ENCODE measurements at regions not wholly inside any gene's neighbourhood (a gene's known extent, or its start where the extent isn't known, plus 50 kb on each side); places are given as distances from the start of the nearest gene placed in this dataset.
"Not testable (repeated sequence)": the region's sequence is repeated elsewhere in the genome, so short reads cannot be mapped to it uniquely, and the experiment has no call there.

GRCh38 chr7:12930534-12930933, 243.1 kb downstream of the ARL4A start:
- 84% methylated on average over 2 of the region's 2 CpGs for WGBS
- no peak overlapping the region for H3K4me3 ChIP-seq (ENCODE audit: low read depth in 1 of 3, low read length in 3 of 3)
- no peaks in the 10 kb centered on the region for H3K4me1 ChIP-seq (ENCODE audit: control insufficient read depth in 4 of 4, insufficient read depth in 4 of 4, low read length in 3 of 4)

GRCh38 chr7:12931465-12931864, 244.0 kb downstream of the ARL4A start:
- H3K9ac ChIP-seq (ENCODE audit: low read depth in 1 of 2, low read length in 2 of 2); H3K4me3 ChIP-seq (ENCODE audit: low read depth in 1 of 3, low read length in 3 of 3); H3K9me3 ChIP-seq (ENCODE audit: control insufficient read depth in 4 of 4, low read length in 3 of 4); DNase-seq (ENCODE audit: low spot score); H3K4me1 ChIP-seq (ENCODE audit: control insufficient read depth in 4 of 4, insufficient read depth in 4 of 4, low read length in 3 of 4); H3K27me3 ChIP-seq (ENCODE audit: control insufficient read depth in 4 of 4, insufficient read depth in 4 of 4, low read length in 3 of 4); H3K27ac ChIP-seq (ENCODE audit: low read depth in 1 of 2, low read length in 2 of 2); H3K36me3 ChIP-seq (ENCODE audit: control insufficient read depth in 4 of 4, insufficient read depth in 3 of 4, low read depth in 1 of 4, low read length in 3 of 4): not testable (repeated sequence)
- 92% methylated on average over 19 of the region's 19 CpGs for WGBS

More at GRCh38 chr7:12930534-12930933, 243.1 kb downstream of the ARL4A start:
- Histone ChIP-seq H3K27ac (ENCODE audit: low read depth in 1 of 2, low read length in 2 of 2) (no peak overlapping the region), H3K36me3 (ENCODE audit: control insufficient read depth in 4 of 4, insufficient read depth in 3 of 4, low read depth in 1 of 4, low read length in 3 of 4) (no peaks in the 10 kb centered on the region), H3K9me3 (ENCODE audit: control insufficient read depth in 4 of 4, low read length in 3 of 4) (no peaks in the 10 kb centered on the region), H3K9ac (ENCODE audit: low read depth in 1 of 2, low read length in 2 of 2) (no peak overlapping the region), H3K27me3 (ENCODE audit: control insufficient read depth in 4 of 4, insufficient read depth in 4 of 4, low read length in 3 of 4) (no peaks in the 10 kb centered on the region)
- no peak for DNase-seq (ENCODE audit: low spot score)
- TF ChIP-seq JUND (IDR thresholded peaks at IDR 0.05) (no peak), NR2F2 (IDR thresholded peaks at IDR 0.05) (no peak), TAF1 (conservative IDR thresholded peaks at IDR 0.05) (no peak), REST (IDR thresholded peaks at IDR 0.05) (no peak), YY1 (IDR thresholded peaks at IDR 0.05) (no peak), CTCF (IDR thresholded peaks at IDR 0.05; ENCODE audit: low read depth, low read length, missing input control) (no peak), EGR1 (IDR thresholded peaks at IDR 0.05; ENCODE audit: low read depth in 2 of 2) (no peak), ZBTB33 (IDR thresholded peaks at IDR 0.05) (no peak), GABPA (IDR thresholded peaks at IDR 0.05 in 1 of 2, conservative IDR thresholded peaks at IDR 0.05 in 1 of 2) (no peak), FOXA2 (IDR thresholded peaks at IDR 0.05) (no peak), FOXA1 (IDR thresholded peaks at IDR 0.05) (no peak), ATF3 (IDR thresholded peaks at IDR 0.05) (no peak)

All from liver (tissue), 8 donors.